ENCODE measurements at regions not wholly inside any gene's neighbourhood (a gene's known extent, or its start where the extent isn't known, plus 50 kb on each side); places are given as distances from the start of the nearest gene placed in this dataset.

- TF ChIP-seq CTCF (conservative IDR thresholded peaks at IDR 0.05; ENCODE audit: low read length) (no peak), EZH2phosphoT487 (IDR thresholded peaks at IDR 0.05; ENCODE audit: borderline replicate concordance) (no peak)
These were observed 188.1 kb downstream of the IRX5 start for GRCh38 chr16:55118701-55119260.

Data from Loucy (cell line).